Body of pancreas (tissue), 4 donors: ENCODE measurements at regions not wholly inside any gene's neighbourhood (a gene's known extent, or its start where the extent isn't known, plus 50 kb on each side); places are given as distances from the start of the nearest gene placed in this dataset.

ENCODE experiments used
- POLR2A ChIP-seq, 3 donors: fragments of 450-650 bp; IDR thresholded peaks; one replicate each; pipeline ENCODE4 v1.6.1; 2016; ENCODE audit warnings: antibody characterized with exemption in 3 of 3, mild to moderate bottlenecking in 2 of 3
- TF ChIP-seq, protein P1 (sequence below), 7 experiments: fragments of 450-650 bp in 4 of 7; fragments of 200-600 bp in 3 of 7; sonication (generic) in 3 of 7; IDR thresholded peaks; one replicate each; pipeline ENCODE4 v1.5.1; 2016 to 2019; ENCODE audit warnings: antibody characterized with exemption in 7 of 7

- TF ChIP-seq, protein P1, sequence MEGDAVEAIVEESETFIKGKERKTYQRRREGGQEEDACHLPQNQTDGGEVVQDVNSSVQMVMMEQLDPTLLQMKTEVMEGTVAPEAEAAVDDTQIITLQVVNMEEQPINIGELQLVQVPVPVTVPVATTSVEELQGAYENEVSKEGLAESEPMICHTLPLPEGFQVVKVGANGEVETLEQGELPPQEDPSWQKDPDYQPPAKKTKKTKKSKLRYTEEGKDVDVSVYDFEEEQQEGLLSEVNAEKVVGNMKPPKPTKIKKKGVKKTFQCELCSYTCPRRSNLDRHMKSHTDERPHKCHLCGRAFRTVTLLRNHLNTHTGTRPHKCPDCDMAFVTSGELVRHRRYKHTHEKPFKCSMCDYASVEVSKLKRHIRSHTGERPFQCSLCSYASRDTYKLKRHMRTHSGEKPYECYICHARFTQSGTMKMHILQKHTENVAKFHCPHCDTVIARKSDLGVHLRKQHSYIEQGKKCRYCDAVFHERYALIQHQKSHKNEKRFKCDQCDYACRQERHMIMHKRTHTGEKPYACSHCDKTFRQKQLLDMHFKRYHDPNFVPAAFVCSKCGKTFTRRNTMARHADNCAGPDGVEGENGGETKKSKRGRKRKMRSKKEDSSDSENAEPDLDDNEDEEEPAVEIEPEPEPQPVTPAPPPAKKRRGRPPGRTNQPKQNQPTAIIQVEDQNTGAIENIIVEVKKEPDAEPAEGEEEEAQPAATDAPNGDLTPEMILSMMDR (IDR thresholded peaks at IDR 0.05) = no peak
- TF ChIP-seq POLR2A (IDR thresholded peaks at IDR 0.05) = no peak
These were observed 132.4 kb upstream of the ZNF516 start for GRCh38 chr18:76627444-76627843.
